Astrocyte (in vitro differentiated cells and primary cell): ENCODE measurements at regions not wholly inside any gene's neighbourhood (a gene's known extent, or its start where the extent isn't known, plus 50 kb on each side); places are given as distances from the start of the nearest gene placed in this dataset.

ENCODE experiments used
- DNase-seq: peaks from one replicate; pipeline ENCODE4 v3.0.0-alpha.2; 2010; ENCODE audit warnings: low read depth
- FAIRE-seq: peaks from 2 replicates; lab custom pipeline; 2011; peaks lifted over from hg19 to GRCh38; lab: Jason Lieb, UNC
- H2AFZ ChIP-seq: 2 replicates; pipeline ENCODE4 v1.6.0; 2012; ENCODE audit warnings: low read depth, low read length, inconsistent platforms
- H3K27ac ChIP-seq: 2 replicates; pipeline ENCODE4 v1.5.1; 2011; ENCODE audit warnings: low read depth, low read length, inconsistent platforms
- H3K27me3 ChIP-seq: 2 replicates; pipeline ENCODE4 v1.6.0; 2011; ENCODE audit warnings: low read length, inconsistent platforms; ENCODE audit not compliant: insufficient read depth
- H3K36me3 ChIP-seq: 2 replicates; pipeline ENCODE4 v1.5.1; 2011; ENCODE audit warnings: low read length, inconsistent platforms; ENCODE audit not compliant: insufficient read depth
- H3K4me1 ChIP-seq: 2 replicates; pipeline ENCODE4 v1.5.1; 2011; ENCODE audit warnings: low read length, inconsistent platforms; ENCODE audit not compliant: insufficient read depth
- H3K4me2 ChIP-seq: 2 replicates; pipeline ENCODE4 v1.6.0; 2012; ENCODE audit warnings: low read length, inconsistent platforms
- H3K4me3 ChIP-seq: 2 replicates; pipeline ENCODE4 v1.5.1; 2011; ENCODE audit warnings: low read depth, mild to moderate bottlenecking, low read length, inconsistent platforms; ENCODE audit not compliant: insufficient read depth
- H3K79me2 ChIP-seq: 2 replicates; pipeline ENCODE4 v1.6.0; 2012; ENCODE audit warnings: mild to moderate bottlenecking, low read length, inconsistent platforms; ENCODE audit not compliant: insufficient read depth
- H3K9ac ChIP-seq: 2 replicates; pipeline ENCODE4 v1.6.0; 2012; ENCODE audit warnings: mild to moderate bottlenecking, low read length, inconsistent platforms
- H3K9me3 ChIP-seq: 2 replicates; pipeline ENCODE4 v1.5.1; 2012; ENCODE audit warnings: low read depth, mild to moderate bottlenecking, low read length, inconsistent platforms; ENCODE audit not compliant: insufficient read depth
- H4K20me1 ChIP-seq: 2 replicates; pipeline ENCODE4 v1.6.0; 2012; ENCODE audit warnings: low read length, inconsistent platforms; ENCODE audit not compliant: insufficient read depth
- H3K27ac Mint-ChIP-seq: one replicate; pipeline ENCODE4 v1.8.0; 2021; ENCODE audit warnings: mild to moderate bottlenecking, mixed read lengths; ENCODE audit not compliant: unreplicated experiment
- H3K27me3 Mint-ChIP-seq: one replicate; pipeline ENCODE4 v1.8.0; 2021; ENCODE audit warnings: low read depth, mixed read lengths; ENCODE audit not compliant: unreplicated experiment
- H3K36me3 Mint-ChIP-seq: one replicate; pipeline ENCODE4 v1.8.0; 2021; ENCODE audit warnings: low read depth, mixed read lengths; ENCODE audit not compliant: unreplicated experiment
- H3K4me1 Mint-ChIP-seq: one replicate; pipeline ENCODE4 v1.8.0; 2021; ENCODE audit warnings: low read depth, mixed read lengths; ENCODE audit not compliant: unreplicated experiment
- H3K4me3 Mint-ChIP-seq: one replicate; pipeline ENCODE4 v1.8.0; 2021; ENCODE audit warnings: mild to moderate bottlenecking, moderate library complexity, mixed read lengths; ENCODE audit not compliant: unreplicated experiment
- H3K9me3 Mint-ChIP-seq: one replicate; pipeline ENCODE4 v1.8.0; 2021; ENCODE audit warnings: mild to moderate bottlenecking, mixed read lengths; ENCODE audit not compliant: unreplicated experiment
- EZH2 ChIP-seq: IDR thresholded peaks from 2 replicates; pipeline ENCODE4 v1.6.1; 2012; ENCODE audit warnings: mild to moderate bottlenecking, low read length, inconsistent platforms; ENCODE audit not compliant: insufficient read depth
- TF ChIP-seq, protein P1 (sequence below): IDR thresholded peaks from 2 replicates; pipeline ENCODE4 v1.5.1; 2011; ENCODE audit warnings: low read depth, mild to moderate bottlenecking, inconsistent platforms, low read length, moderate library complexity; ENCODE audit not compliant: insufficient read depth

- TF ChIP-seq, protein P1, sequence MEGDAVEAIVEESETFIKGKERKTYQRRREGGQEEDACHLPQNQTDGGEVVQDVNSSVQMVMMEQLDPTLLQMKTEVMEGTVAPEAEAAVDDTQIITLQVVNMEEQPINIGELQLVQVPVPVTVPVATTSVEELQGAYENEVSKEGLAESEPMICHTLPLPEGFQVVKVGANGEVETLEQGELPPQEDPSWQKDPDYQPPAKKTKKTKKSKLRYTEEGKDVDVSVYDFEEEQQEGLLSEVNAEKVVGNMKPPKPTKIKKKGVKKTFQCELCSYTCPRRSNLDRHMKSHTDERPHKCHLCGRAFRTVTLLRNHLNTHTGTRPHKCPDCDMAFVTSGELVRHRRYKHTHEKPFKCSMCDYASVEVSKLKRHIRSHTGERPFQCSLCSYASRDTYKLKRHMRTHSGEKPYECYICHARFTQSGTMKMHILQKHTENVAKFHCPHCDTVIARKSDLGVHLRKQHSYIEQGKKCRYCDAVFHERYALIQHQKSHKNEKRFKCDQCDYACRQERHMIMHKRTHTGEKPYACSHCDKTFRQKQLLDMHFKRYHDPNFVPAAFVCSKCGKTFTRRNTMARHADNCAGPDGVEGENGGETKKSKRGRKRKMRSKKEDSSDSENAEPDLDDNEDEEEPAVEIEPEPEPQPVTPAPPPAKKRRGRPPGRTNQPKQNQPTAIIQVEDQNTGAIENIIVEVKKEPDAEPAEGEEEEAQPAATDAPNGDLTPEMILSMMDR, result no peak
- TF ChIP-seq EZH2, result no peak
- Histone ChIP-seq H4K20me1 (no peaks in the 10 kb centered on the region), H3K9me3 (peaks cover 2% of the 10 kb centered on the region), H3K4me1 (no peaks in the 10 kb centered on the region), H3K79me2 (no peaks in the 10 kb centered on the region), H3K27ac (no peak overlapping the region), H3K36me3 (no peaks in the 10 kb centered on the region), H3K4me3 (no peak overlapping the region), H2AFZ (no peak overlapping the region), H3K4me2 (no peak overlapping the region), H3K27me3 (no peaks in the 10 kb centered on the region), H3K9ac (no peak overlapping the region)
- no peaks in the 10 kb centered on the region for H3K36me3 Mint-ChIP-seq
- no peak overlapping the region for H3K27ac Mint-ChIP-seq
- H3K27me3 Mint-ChIP-seq, result no peaks in the 10 kb centered on the region
- peaks cover 8% of the 10 kb centered on the region for H3K9me3 Mint-ChIP-seq
- H3K4me3 Mint-ChIP-seq, result no peak overlapping the region
- FAIRE-seq (no peak), DNase-seq (no peak)
- H3K4me1 Mint-ChIP-seq, result no peaks in the 10 kb centered on the region
Observed at GRCh38 chr11:101775033-101775432, 139.8 kb upstream of the CEP126 start.

- Histone ChIP-seq H2AFZ (no peak overlapping the region), H3K27me3 (no peaks in the 10 kb centered on the region), H3K4me1 (no peaks in the 10 kb centered on the region), H3K27ac (no peak overlapping the region), H3K36me3 (no peaks in the 10 kb centered on the region), H3K79me2 (no peaks in the 10 kb centered on the region), H3K4me2 (no peak overlapping the region), H4K20me1 (no peaks in the 10 kb centered on the region), H3K9me3 (no peaks in the 10 kb centered on the region), H3K4me3 (no peak overlapping the region), H3K9ac (no peak overlapping the region)
- DNase-seq (no peak), FAIRE-seq (no peak)
- H3K4me1 Mint-ChIP-seq, result no peaks in the 10 kb centered on the region
- H3K36me3 Mint-ChIP-seq, result no peaks in the 10 kb centered on the region
- H3K9me3 Mint-ChIP-seq, result peaks cover 13% of the 10 kb centered on the region
- H3K27ac Mint-ChIP-seq, result no peak overlapping the region
- no peak overlapping the region for H3K4me3 Mint-ChIP-seq
- TF ChIP-seq, protein P1, result no peak
- no peak for TF ChIP-seq EZH2
- H3K27me3 Mint-ChIP-seq, result no peaks in the 10 kb centered on the region
Observed at GRCh38 chr11:101770648-101771047, 144.2 kb upstream of the CEP126 start.

GRCh38 chr11:101765932-101766331 lies 148.9 kb upstream of the CEP126 start:
- no peak for FAIRE-seq
- H3K4me1 ChIP-seq, result no peaks in the 10 kb centered on the region
- no peak overlapping the region for H2AFZ ChIP-seq
- no peaks in the 10 kb centered on the region for H3K4me1 Mint-ChIP-seq
- H3K36me3 ChIP-seq, result no peaks in the 10 kb centered on the region
- no peak overlapping the region for H3K4me3 ChIP-seq
- peaks cover 11% of the 10 kb centered on the region for H3K9me3 Mint-ChIP-seq
- no peak for DNase-seq
- H3K9ac ChIP-seq, result no peak overlapping the region
- H4K20me1 ChIP-seq, result no peaks in the 10 kb centered on the region
- H3K4me3 Mint-ChIP-seq, result no peak overlapping the region
- H3K27ac ChIP-seq, result no peak overlapping the region
- H3K79me2 ChIP-seq, result no peaks in the 10 kb centered on the region
- H3K27me3 Mint-ChIP-seq, result no peaks in the 10 kb centered on the region
- no peak overlapping the region for H3K4me2 ChIP-seq
- H3K27ac Mint-ChIP-seq, result no peak overlapping the region
- H3K36me3 Mint-ChIP-seq, result no peaks in the 10 kb centered on the region
- TF ChIP-seq, protein P1, result no peak
- TF ChIP-seq EZH2, result no peak
- no peaks in the 10 kb centered on the region for H3K27me3 ChIP-seq
- H3K9me3 ChIP-seq, result no peaks in the 10 kb centered on the region
